Astrocyte (in vitro differentiated cells and primary cell): ENCODE measurements at regions not wholly inside any gene's neighbourhood (a gene's known extent, or its start where the extent isn't known, plus 50 kb on each side); places are given as distances from the start of the nearest gene placed in this dataset.

Experiments used
- EZH2 ChIP-seq: IDR thresholded peaks from 2 replicates; pipeline ENCODE4 v1.6.1; 2012; ENCODE audit warnings: mild to moderate bottlenecking, low read length, inconsistent platforms; ENCODE audit not compliant: insufficient read depth
- TF ChIP-seq, protein P1 (sequence below): IDR thresholded peaks from 2 replicates; pipeline ENCODE4 v1.5.1; 2011; ENCODE audit warnings: low read depth, mild to moderate bottlenecking, inconsistent platforms, low read length, moderate library complexity; ENCODE audit not compliant: insufficient read depth

GRCh38 chr7:20980232-20980631 lies 193.5 kb upstream of the SP8 start:
- TF ChIP-seq, protein P1, sequence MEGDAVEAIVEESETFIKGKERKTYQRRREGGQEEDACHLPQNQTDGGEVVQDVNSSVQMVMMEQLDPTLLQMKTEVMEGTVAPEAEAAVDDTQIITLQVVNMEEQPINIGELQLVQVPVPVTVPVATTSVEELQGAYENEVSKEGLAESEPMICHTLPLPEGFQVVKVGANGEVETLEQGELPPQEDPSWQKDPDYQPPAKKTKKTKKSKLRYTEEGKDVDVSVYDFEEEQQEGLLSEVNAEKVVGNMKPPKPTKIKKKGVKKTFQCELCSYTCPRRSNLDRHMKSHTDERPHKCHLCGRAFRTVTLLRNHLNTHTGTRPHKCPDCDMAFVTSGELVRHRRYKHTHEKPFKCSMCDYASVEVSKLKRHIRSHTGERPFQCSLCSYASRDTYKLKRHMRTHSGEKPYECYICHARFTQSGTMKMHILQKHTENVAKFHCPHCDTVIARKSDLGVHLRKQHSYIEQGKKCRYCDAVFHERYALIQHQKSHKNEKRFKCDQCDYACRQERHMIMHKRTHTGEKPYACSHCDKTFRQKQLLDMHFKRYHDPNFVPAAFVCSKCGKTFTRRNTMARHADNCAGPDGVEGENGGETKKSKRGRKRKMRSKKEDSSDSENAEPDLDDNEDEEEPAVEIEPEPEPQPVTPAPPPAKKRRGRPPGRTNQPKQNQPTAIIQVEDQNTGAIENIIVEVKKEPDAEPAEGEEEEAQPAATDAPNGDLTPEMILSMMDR, result no peak
- no peak for TF ChIP-seq EZH2
